Thoracic aorta (tissue), 2 donors: ENCODE measurements at regions not wholly inside any gene's neighbourhood (a gene's known extent, or its start where the extent isn't known, plus 50 kb on each side); places are given as distances from the start of the nearest gene placed in this dataset.

Experiments
- ATAC-seq: fragments of 150-250 bp; one replicate; pipeline ENCODE4 v1.8.0; 2017; ENCODE audit warnings: low read depth; ENCODE audit not compliant: insufficient number of reproducible peaks, low FRiP score
- DNase-seq: peaks from one replicate; pipeline ENCODE4 v3.0.0-alpha.2; 2020; ENCODE audit warnings: low spot score
- H3K27ac ChIP-seq, 2 donors: fragments of 200-600 bp; sonication (generic); 1 replicate in 1 of 2; 2 replicates in 1 of 2; pipeline ENCODE4 v1.5.1; 2016; ENCODE audit warnings: mild to moderate bottlenecking in 2 of 2, moderate library complexity in 2 of 2
- H3K27me3 ChIP-seq: fragments of 200-600 bp; sonication (generic); replicated peaks from 2 replicates; pipeline ENCODE4 v1.6.0; 2016; ENCODE audit warnings: mild to moderate bottlenecking; ENCODE audit not compliant: insufficient read depth
- H3K36me3 ChIP-seq: fragments of 200-600 bp; sonication (generic); one replicate; pipeline ENCODE4 v1.5.1; 2016
- H3K4me1 ChIP-seq, 2 donors: fragments of 200-600 bp; sonication (generic); 1 replicate in 1 of 2; 2 replicates in 1 of 2; pipeline versions ENCODE4 v1.5.1 to v1.6.0; 2016; ENCODE audit warnings: low read depth in 2 of 2, mild to moderate bottlenecking in 1 of 2; ENCODE audit not compliant: control insufficient read depth in 1 of 2
- H3K4me3 ChIP-seq: fragments of 200-600 bp; sonication (generic); 2 replicates; pipeline ENCODE4 v1.5.1; 2016; ENCODE audit warnings: mild to moderate bottlenecking
- H3K9me3 ChIP-seq: fragments of 200-600 bp; sonication (generic); 2 replicates; pipeline ENCODE4 v1.5.1; 2016
- CTCF ChIP-seq: fragments of 200-600 bp; sonication (generic); IDR thresholded peaks from one replicate; pipeline ENCODE4 v1.5.1; 2019; ENCODE audit warnings: antibody characterized with exemption

GRCh38 chr21:22609802-22610201, 1611.6 kb downstream of the NCAM2 start:
- DNase-seq (no peak), ATAC-seq (no peak)
- TF ChIP-seq CTCF: no peak

GRCh38 chr21:22627911-22628310, 1629.7 kb downstream of the NCAM2 start:
- DNase-seq (no peak), ATAC-seq (no peak)
- Histone ChIP-seq H3K9me3 (no peaks in the 10 kb centered on the region), H3K27ac (no peak overlapping the region), H3K36me3 (no peaks in the 10 kb centered on the region), H3K4me1 (no peaks in the 10 kb centered on the region), H3K4me3 (no peak overlapping the region), H3K27me3 (no peaks in the 10 kb centered on the region)
- TF ChIP-seq CTCF: no peak

More at GRCh38 chr21:22609802-22610201, 1611.6 kb downstream of the NCAM2 start:
- Histone ChIP-seq H3K4me3 (no peak overlapping the region), H3K27ac (no peak overlapping the region), H3K36me3 (no peaks in the 10 kb centered on the region), H3K9me3 (no peaks in the 10 kb centered on the region), H3K27me3 (no peaks in the 10 kb centered on the region), H3K4me1 (no peaks in the 10 kb centered on the region)

- H3K4me3 ChIP-seq: no peak overlapping the region
- H3K4me1 ChIP-seq: no peaks in the 10 kb centered on the region
- no peaks in the 10 kb centered on the region for H3K9me3 ChIP-seq
- H3K36me3 ChIP-seq: no peaks in the 10 kb centered on the region
- no peak overlapping the region for H3K27ac ChIP-seq
- DNase-seq: no peak
- ATAC-seq: no peak
- H3K27me3 ChIP-seq: no peaks in the 10 kb centered on the region
- TF ChIP-seq CTCF: no peak
Measured at GRCh38 chr21:22630953-22631465, 1632.8 kb downstream of the NCAM2 start.

GRCh38 chr21:22632176-22632575, 1634.0 kb downstream of the NCAM2 start:
- TF ChIP-seq CTCF: no peak
- ATAC-seq (no peak), DNase-seq (no peak)

GRCh38 chr21:22649246-22649645, 1651.0 kb downstream of the NCAM2 start:
- no peak for ATAC-seq
- Histone ChIP-seq H3K27ac (no peak overlapping the region), H3K36me3 (no peaks in the 10 kb centered on the region), H3K4me3 (no peak overlapping the region), H3K9me3 (no peaks in the 10 kb centered on the region), H3K27me3 (no peaks in the 10 kb centered on the region), H3K4me1 (no peaks in the 10 kb centered on the region)
- no peak for TF ChIP-seq CTCF
- DNase-seq: no peak

More at GRCh38 chr21:22632176-22632575, 1634.0 kb downstream of the NCAM2 start:
- H3K4me1 ChIP-seq: no peaks in the 10 kb centered on the region
- no peaks in the 10 kb centered on the region for H3K36me3 ChIP-seq
- H3K27ac ChIP-seq: no peak overlapping the region
- no peaks in the 10 kb centered on the region for H3K9me3 ChIP-seq
- H3K27me3 ChIP-seq: no peaks in the 10 kb centered on the region
- no peak overlapping the region for H3K4me3 ChIP-seq
